NCI-H2081 (cell line): ENCODE measurements at regions not wholly inside any gene's neighbourhood (a gene's known extent, or its start where the extent isn't known, plus 50 kb on each side); places are given as distances from the start of the nearest gene placed in this dataset.
"Not testable (repeated sequence)": the region's sequence is repeated elsewhere in the genome, so short reads cannot be mapped to it uniquely, and the experiment has no call there.

Source experiments
- DNase-seq, 2 experiments: peaks; one replicate each; lab custom pipeline; 2025; lab: John Stamatoyannopoulos, UW

DNA sequence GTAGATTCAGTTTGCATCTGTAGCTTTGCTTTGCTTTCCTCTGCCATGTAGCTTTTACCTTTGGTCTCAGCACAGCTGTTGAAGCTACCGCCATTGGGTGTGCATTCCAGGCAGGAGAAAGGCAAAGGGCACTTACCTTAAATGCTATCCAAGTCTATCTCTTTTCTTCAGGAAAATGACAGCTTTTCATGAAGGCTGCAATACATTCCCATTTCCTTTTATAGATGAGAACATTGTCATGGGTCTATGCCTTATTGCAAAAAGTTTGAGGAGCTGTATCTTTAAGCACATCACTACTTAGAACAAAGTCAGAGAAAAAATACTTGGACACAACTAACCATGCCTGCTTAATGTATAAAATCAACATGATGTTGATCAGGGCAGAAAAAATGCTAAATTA is 266.8 kb downstream of the DOK5 start:
- no peak for DNase-seq

DNA sequence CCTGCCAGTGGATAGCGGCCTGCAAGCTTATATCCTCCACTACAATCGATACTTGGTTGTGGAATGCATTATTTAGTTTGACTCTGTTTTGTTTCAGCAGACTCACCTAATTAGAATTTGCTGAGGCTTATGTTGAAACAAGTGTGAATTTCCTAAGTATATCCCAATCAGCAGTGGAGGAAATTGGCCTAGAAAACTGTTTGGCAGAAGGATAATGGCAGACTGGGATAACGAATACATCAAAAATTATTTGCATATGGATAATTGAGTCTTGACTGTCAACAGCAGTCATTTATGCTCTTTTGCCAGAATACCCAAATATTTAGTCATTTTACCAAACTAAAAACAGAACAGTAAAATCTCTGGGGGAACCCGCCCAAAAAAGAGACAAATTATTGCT is 261.0 kb downstream of the DOK5 start:
- DNase-seq = no peak

DNA sequence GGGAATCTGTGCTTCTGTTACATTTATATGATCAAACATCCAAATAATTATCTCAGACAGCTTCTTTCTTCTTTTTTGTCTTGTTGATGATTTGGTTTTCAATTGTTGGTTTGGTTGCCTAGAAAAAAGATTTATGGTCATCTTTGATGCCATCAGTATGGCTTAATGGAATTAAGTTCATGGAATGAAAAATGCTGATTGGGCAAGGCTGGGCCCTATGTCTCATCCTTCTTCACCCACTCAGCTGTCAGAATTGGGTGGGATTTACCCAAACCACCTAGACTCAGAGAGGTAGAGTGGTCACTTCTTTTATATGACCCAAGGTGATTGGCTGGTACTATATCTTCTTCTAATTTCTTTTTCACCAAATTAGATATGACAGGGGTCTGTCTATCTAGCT is 258.3 kb downstream of the DOK5 start:
- no peak for DNase-seq

DNA sequence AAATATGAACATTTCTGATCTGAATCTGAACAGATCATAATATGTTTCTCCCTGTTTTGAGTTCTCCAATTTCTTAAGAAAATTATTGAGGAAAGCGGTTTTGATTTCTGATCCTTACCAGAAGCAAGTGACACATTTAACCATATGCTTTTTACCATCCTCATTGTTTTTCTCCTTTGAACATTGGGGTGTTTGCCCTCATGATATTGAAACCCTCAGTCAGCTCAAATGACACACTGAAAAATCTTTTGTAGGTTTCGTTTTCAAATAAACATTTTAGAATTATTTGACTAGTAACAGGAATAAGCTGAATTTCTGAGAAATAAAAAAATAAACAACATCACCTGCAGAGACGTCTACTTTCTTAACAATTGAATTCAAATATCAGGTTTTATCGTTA is 252.1 kb downstream of the DOK5 start:
- no peak for DNase-seq

DNA sequence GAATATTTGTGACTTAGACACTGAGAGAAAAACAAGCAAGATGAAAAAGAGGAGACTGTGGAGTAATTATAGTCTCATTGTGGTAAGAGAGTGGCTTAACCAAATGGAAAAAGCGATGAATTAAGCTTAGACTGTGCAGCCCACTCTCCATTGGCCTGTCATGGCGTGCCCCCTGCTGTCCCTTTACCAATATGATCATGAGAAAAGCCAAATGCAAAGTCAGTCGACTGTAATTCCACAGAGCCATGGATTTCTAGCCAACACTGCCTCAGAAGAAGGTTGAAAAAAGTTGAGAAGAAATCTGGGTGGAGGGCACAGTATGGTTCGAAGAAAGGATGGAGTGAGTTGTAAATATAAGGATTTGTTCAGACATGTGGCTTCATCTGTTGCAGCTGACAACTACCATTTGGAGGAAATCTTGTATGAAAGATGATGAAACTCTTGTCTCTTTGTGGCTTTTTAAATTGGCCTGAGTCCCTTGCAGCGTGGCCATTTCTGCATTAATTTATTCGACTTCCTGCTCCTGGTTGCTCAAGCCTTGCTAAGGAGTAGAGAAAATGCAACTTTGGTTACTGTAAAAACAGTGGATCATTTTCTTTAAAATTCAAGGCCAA is 251.4 kb downstream of the DOK5 start:
- DNase-seq = no peak

DNA sequence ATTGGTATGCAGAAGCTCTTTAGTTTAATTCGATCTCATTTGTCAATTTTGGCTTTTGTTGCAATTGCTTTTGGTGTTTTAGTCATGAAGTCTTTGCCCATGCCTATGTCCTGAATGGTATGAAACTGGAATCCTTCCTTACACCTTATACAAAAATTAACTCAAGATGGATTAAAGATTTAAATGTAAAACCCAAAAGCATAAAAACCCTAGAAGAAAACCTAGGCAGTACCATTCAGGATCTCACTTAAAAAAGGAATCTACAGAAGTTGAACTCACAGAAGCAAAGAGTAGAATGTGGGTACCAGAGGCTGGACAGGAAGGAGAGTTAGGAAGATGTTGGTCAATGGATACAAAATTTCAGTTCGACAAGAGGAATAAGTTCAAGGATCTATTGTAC is 249.9 kb downstream of the DOK5 start:
- not testable (repeated sequence) for DNase-seq

DNA sequence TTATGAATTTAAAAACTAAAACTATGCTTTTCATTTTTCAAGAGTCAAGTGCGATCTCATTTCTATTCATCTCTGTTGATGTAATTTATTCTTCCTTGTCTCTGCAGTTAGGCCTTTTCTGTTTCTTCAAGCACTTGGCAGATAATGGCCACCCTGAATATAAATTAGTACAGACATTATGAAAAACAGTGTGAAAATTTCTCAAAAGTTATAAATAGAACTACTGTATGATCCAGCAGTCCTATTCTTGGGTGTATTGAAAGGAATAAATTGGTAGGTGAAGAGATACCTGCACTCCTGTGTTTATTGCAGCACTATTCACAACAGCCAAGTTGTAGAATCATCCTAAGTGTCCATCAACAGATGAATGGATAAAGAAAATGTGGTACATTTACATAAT is 248.3 kb downstream of the DOK5 start:
- DNase-seq = no peak

DNA sequence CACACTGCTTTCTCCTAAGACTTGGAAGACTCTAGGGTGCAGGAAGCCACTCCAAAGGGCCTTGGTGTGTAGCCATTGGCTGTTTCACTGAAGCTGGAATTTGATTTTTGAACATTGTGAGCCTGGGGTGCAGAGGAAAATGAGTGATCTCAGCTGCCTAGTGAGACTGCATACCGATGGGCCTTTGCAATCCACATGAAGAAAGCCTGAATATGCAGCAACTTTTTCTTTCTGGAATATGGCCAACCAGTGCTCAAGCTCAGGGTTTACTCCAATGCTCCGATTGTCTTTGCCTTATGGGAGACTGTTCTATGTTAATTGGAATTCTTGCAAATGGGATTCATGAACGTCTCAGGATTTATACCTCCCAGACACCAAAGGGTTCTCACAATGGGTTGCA is 242.6 kb downstream of the DOK5 start:
- DNase-seq = no peak

DNA sequence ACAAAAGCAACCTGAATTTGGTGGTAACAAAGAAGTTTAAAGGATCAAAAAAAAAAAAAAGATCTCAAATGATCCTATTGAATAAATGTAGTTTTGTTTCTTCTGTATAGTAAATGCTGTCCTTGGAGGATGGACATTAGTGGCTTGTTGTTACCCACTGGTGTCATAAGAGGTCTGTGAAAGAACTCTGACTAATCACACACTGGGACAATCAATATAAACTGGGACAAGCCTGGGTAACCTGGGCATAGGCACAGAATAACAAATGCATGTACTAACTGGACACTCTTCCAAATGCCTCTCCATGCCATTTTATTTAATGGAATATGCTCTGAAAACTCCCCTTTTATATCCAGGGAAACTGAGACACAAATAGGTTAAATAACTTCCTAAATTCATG is 241.4 kb downstream of the DOK5 start:
- DNase-seq = no peak

DNA sequence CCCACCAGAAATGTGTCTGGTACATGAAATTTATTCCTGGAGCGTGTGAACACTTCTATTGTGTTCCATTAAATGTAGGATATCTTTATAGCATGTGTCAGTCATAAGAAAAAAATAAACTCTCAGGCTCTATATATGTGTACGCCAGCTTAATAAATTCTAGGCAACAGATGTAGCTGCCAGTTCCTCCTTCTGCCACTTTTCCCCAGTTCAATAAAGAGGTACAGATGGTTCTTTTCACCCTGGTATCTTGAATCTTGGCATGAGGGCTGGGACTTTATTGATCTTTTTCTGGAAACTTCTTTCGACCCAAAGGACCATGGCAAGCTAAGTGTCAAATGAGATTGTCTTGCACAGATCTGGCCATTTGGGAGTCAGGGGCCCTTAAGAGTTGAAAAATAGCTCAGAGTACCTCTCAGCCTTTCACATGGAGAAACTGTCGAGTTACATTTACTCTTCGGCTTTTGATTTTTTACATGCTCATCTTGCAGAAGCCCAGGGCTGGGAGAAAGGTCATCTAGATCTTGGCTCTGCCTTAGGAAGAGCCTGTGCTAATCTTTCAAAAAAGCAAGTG is 240.9 kb downstream of the DOK5 start:
- no peak for DNase-seq

DNA sequence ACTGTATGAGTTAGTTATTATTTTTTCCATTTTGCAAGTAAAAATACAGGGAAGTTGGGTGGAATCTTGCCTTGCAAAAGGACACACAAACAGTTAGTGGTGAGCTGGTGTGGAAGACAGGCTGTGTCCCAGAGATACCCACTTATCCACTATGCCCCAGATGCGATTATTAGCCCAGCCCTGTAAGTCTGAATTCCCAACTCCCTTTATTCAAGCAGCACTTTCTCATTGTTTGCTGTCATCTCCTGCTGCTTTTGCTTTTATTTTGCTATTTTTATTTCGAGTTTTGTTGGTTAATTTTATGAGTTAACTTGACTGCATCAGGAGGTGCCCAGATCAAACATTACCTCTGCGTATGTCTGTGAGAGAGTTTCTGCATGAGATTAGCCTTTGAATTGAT is 239.4 kb downstream of the DOK5 start:
- no peak for DNase-seq

DNA sequence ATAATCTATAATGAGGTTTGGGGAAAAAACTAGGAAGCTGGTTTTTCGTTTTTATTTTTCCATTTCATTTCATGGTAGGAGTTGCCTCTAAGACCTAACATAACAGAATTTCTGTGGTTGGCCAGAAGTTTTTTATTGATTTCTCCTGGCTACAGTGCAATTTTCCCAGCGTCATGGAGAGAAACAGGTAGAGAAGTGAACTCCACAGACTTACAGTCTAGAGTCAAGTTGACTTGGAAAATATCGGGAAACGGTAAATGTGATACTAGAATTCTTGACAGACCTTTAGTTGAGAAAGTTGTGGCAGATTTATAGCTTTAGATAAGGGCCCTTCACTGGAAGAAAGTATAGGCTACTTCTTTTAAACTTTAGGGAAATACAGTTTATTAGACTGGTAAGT is 238.3 kb downstream of the DOK5 start:
- no peak for DNase-seq

DNA sequence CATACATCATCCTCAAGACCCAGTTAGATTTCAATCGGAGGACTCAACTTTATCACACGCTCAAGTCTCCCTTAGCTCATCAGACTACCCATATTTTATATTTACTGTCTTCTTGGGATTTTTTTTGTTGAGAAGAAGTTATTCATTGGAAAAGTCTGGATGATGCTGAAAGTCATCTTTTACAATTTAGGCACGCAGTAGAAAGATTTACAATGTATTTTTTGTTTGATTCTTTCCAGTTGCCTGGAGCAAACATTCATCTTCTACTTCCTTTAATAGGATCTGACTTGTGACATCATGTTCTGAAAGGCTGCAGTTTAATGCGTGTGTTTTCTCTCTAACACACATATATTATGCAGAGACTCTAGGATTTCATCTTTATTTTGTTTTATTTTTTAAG is 235.7 kb downstream of the DOK5 start:
- no peak for DNase-seq

DNA sequence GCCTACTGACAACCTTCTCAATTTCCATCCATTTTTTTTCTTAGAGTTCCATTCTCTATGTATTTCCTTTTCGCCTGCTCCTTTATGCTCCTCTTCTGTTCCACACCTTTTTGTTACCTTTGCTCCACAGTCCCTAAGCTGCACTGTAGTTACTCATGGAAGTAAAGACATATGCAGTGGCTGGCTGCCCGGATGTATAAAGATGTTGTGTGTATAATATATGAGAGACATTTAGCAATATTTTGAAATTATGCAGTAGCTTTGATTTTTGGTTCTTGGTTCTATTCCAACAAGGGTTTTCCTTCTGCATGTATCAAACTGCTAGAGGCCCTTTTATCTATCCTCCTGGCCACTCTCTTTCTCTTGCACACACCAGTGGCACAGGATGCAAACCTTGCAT is 234.9 kb downstream of the DOK5 start:
- DNase-seq = no peak

DNA sequence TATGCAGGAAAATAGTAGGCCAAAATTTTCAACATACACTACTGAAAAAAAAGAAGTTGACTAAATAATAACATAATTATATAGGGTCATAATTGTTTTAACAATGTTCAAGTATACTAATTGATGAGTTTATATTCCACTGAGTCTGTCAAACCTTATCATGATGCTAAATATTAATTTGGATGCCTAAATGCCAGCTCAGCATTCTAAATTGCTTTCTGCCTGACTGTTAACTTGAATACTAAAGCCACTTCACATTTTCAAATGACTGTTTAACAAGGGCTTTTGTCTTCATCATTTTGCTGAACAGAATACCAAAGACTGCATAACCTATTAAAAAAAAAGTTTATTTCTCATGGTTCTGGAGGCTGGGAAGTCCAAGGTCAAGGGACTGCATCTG is 232.8 kb downstream of the DOK5 start:
- no peak for DNase-seq

DNA sequence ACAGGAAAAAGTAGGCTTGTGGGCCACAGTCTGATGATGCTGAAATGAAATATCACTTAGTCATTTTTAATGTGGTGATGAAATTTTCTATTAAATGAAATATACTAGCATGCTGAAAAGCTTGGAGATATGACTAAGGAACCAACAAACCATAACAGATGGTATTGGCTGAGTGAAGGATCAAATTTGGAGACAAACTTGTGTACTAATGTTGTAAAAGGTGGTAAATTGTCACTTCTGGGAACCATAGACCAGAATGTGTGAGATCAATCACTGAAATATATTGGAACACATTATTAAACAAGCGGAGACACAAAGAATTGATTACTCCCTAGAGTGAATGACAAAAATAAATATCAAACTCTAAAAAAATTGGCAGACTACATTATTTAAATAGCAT is 232.4 kb downstream of the DOK5 start:
- DNase-seq = no peak

DNA sequence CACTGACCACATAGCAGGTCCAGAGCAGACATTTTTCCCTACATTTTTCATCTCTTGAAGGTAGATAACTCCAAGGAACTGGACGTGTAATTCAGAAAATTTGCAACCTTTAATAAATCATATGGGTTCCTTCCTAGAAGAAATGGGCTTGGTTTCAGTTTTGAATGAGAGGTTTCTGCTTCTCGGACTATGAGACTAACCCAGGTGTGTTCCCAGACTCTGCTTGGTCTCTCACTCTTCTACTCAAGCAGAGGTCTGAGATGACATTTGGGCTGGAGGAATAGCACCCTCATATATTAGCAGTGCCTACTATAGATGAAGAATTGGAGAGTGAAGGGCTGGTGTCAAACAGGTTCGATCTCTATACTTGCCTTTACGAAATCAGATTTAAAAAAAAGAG is 231.2 kb downstream of the DOK5 start:
- no peak for DNase-seq

DNA sequence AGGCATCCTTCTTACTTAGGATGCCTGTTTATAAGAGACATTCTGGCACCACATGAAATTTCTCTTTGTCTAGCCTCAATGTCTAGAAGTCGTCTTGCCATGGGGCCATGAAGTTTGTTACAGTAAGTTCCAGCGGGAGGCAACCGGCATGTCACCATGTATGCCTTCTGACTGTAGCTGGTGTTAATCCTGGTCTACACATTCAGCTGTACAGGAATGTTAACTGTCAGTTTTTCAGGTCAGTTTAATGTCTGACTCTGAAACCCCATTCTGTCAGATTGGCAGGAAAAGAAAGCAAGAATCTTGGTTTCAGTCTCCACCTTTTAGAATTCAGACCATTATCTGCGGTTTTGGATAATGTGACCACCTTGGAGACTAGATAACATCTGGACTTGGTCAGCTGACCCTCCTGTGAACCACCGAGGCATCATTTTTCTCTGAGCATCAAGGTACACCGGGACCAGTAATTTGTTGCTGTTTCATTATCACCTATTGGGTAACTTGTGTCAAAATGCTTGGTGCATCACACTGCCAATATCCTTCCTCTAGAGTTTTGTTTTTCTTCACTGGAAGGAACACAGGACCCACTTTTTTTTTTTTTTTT is 228.7 kb downstream of the DOK5 start:
- DNase-seq = no peak
